ENCODE measurements at regions not wholly inside any gene's neighbourhood (a gene's known extent, or its start where the extent isn't known, plus 50 kb on each side); places are given as distances from the start of the nearest gene placed in this dataset.

- TF ChIP-seq CTCF (IDR thresholded peaks at IDR 0.05) (no peak), POLR2A (IDR thresholded peaks at IDR 0.05) (no peak)
These were observed 135.0 kb downstream of the HSD17B3 start for GRCh38 chr9:96167011-96167410.

Measured in stomach (tissue), 4 donors.